ENCODE measurements at regions not wholly inside any gene's neighbourhood (a gene's known extent, or its start where the extent isn't known, plus 50 kb on each side); places are given as distances from the start of the nearest gene placed in this dataset.
"Not testable (repeated sequence)": the region's sequence is repeated elsewhere in the genome, so short reads cannot be mapped to it uniquely, and the experiment has no call there.

GRCh38 chr1:239106689-239107088, 279.7 kb upstream of the CHRM3 start:
- DNase-seq, result not testable (repeated sequence)

GRCh38 chr1:239098400-239099037, 287.8 kb upstream of the CHRM3 start:
- DNase-seq, result no peak

- no peak for DNase-seq
Measured at GRCh38 chr1:239091537-239091936, 294.8 kb upstream of the CHRM3 start.

- DNase-seq, result no peak
Measured at GRCh38 chr1:239084459-239085080, 301.8 kb upstream of the CHRM3 start.

- DNase-seq, result not testable (repeated sequence)
Measured at GRCh38 chr1:239081947-239082346, 304.4 kb upstream of the CHRM3 start.

GRCh38 chr1:239067480-239067879, 318.9 kb upstream of the CHRM3 start:
- DNase-seq, result no peak

- no peak for DNase-seq
Measured at GRCh38 chr1:239067058-239067457, 319.3 kb upstream of the CHRM3 start.

- no peak for DNase-seq
Measured at GRCh38 chr1:239061770-239062169, 324.6 kb upstream of the CHRM3 start.

- no peak for DNase-seq
Measured at GRCh38 chr1:239058190-239058589, 328.2 kb upstream of the CHRM3 start.

- DNase-seq, result no peak
Measured at GRCh38 chr1:239056940-239057339, 329.4 kb upstream of the CHRM3 start.

GRCh38 chr1:239053279-239053678, 333.1 kb upstream of the CHRM3 start:
- DNase-seq, result no peak

GRCh38 chr1:239049571-239049970, 336.8 kb upstream of the CHRM3 start:
- DNase-seq, result no peak

GRCh38 chr1:239044829-239045228, 341.5 kb upstream of the CHRM3 start:
- no peak for DNase-seq

- DNase-seq, result no peak
Measured at GRCh38 chr1:239040523-239040922, 345.8 kb upstream of the CHRM3 start.

GRCh38 chr1:239031310-239031709, 355.1 kb upstream of the CHRM3 start:
- DNase-seq, result no peak

GRCh38 chr1:239025997-239026694, 360.2 kb upstream of the CHRM3 start:
- DNase-seq, result no peak

- no peak for DNase-seq
Measured at GRCh38 chr1:239025223-239025622, 361.1 kb upstream of the CHRM3 start.

GRCh38 chr1:239023732-239024360, 362.5 kb upstream of the CHRM3 start:
- DNase-seq, result no peak

GRCh38 chr1:239016337-239016736, 370.0 kb upstream of the CHRM3 start:
- DNase-seq, result no peak

- DNase-seq, result no peak
Measured at GRCh38 chr1:239011382-239011781, 375.0 kb upstream of the CHRM3 start.

GRCh38 chr1:239008568-239008967, 377.8 kb upstream of the CHRM3 start:
- no peak for DNase-seq

- DNase-seq, result no peak
Measured at GRCh38 chr1:239006276-239006675, 380.1 kb upstream of the CHRM3 start.

GRCh38 chr1:238999944-239000343, 386.4 kb upstream of the CHRM3 start:
- no peak for DNase-seq

GRCh38 chr1:238998577-238998976, 387.8 kb upstream of the CHRM3 start:
- no peak for DNase-seq

Data from activated naive CD4-positive, alpha-beta T cell treated with Interleukin-2 at 50 U/mL for 16 hours (primary cell).